GM10266 (cell line): ENCODE measurements at regions not wholly inside any gene's neighbourhood (a gene's known extent, or its start where the extent isn't known, plus 50 kb on each side); places are given as distances from the start of the nearest gene placed in this dataset.

Experiments used
- DNase-seq: peaks from one replicate; pipeline ENCODE4 v3.0.0; 2012; ENCODE audit errors: extremely low spot score
- TF ChIP-seq, protein P1 (sequence below): IDR thresholded peaks from 2 replicates; pipeline ENCODE4 v1.5.1; 2012; ENCODE audit warnings: mild to moderate bottlenecking, low read depth; ENCODE audit not compliant: control insufficient read depth, insufficient read depth; ENCODE audit errors: missing control alignments

DNA sequence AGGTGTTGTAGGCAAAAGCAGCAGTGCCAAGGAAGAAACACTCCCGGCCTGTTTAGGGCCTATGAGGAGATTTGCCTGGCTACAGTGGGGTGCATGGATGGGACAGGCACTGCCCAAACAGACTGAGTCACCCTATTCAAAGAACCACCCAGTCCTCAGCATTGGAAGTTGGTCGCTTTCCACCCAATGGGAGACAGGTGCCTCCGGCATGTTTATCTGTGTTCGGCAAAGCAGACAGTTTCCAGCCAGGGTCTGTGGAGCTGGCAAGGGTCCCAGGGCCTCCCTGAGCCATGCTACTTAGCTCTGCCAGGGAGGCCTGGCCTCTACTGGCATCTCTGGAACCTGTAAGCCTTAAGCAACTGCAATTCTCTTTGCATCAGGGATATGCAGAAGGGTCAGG lies 165.1 kb upstream of the ATP6AP2 start:
- TF ChIP-seq, protein P1, sequence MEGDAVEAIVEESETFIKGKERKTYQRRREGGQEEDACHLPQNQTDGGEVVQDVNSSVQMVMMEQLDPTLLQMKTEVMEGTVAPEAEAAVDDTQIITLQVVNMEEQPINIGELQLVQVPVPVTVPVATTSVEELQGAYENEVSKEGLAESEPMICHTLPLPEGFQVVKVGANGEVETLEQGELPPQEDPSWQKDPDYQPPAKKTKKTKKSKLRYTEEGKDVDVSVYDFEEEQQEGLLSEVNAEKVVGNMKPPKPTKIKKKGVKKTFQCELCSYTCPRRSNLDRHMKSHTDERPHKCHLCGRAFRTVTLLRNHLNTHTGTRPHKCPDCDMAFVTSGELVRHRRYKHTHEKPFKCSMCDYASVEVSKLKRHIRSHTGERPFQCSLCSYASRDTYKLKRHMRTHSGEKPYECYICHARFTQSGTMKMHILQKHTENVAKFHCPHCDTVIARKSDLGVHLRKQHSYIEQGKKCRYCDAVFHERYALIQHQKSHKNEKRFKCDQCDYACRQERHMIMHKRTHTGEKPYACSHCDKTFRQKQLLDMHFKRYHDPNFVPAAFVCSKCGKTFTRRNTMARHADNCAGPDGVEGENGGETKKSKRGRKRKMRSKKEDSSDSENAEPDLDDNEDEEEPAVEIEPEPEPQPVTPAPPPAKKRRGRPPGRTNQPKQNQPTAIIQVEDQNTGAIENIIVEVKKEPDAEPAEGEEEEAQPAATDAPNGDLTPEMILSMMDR = no peak
- DNase-seq = no peak

DNA sequence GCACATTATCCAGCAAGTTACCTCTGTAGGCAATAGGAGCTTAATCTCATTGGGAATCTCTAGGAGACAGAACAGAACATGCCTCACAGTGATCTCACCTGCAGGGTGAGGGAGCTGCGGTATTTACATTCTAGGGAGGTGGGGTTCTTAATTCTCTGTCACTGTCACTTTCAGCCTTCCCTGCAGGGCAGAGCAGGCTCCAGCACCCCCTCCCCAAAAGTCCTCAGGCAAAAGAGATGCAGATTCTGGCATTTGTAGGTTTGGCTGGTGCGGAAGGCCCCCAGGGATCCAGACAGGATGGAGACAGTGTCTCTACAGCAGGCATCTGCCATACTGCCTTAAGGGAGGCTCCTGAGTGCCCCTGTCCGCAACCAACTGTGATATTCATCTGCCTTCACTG lies 166.4 kb upstream of the ATP6AP2 start:
- DNase-seq = no peak
- TF ChIP-seq, protein P1 = no peak

DNA sequence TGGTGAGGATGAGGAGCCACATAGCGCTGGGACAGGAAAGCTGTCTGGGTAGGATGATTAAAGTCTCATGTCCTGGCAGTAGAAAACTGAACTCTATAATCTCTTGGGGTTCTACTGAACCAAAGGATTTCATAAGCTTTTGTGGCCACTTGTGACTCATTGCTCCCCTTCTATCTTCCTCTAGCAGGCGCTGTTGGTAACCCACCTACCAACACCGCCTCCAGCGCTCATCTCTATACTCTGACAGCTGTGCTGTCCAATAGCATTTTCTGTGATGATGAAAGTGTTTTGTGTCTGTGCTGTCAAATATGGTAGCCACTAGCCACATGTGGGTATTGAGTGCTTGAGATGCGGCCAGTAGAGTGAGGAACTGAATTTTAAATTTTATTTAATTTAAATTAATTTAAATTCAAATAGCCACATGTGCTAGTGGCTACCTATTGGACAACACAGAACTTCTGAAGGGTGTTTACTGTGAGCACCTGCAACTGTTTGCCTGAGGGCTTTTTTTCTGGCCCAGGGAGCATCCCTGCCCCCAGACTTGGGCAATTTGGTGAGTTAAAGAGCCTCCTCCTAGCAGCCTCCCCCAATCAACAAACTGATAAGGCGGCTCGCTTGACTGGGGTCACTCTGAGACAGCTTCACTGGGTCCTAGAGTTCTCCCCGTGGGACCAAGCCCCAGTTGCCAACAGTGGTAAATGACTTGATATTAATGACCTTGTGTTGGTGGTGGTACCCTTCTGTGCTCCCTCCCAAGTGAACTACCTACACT lies 169.2 kb upstream of the ATP6AP2 start:
- TF ChIP-seq, protein P1 = no peak
- DNase-seq = no peak

DNA sequence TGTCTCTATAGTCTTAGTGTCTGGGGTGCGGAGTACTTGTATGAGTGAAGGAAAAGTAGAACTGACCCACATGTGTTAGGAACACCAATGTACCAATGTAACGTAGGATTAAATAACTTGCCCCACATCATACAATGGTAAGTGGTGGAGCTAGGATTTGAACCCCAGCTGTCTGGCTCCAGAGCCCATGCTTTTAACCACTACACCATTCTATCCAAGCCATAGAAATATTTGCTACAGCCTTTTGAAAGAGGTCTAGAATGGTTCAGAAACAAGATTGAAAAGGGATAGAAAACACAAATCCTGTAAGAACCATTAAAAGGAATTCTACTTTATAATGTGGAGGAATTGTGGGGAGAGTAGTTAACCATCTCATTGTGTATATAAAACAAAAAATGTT lies 169.9 kb upstream of the ATP6AP2 start:
- TF ChIP-seq, protein P1 = no peak
- DNase-seq = no peak

DNA sequence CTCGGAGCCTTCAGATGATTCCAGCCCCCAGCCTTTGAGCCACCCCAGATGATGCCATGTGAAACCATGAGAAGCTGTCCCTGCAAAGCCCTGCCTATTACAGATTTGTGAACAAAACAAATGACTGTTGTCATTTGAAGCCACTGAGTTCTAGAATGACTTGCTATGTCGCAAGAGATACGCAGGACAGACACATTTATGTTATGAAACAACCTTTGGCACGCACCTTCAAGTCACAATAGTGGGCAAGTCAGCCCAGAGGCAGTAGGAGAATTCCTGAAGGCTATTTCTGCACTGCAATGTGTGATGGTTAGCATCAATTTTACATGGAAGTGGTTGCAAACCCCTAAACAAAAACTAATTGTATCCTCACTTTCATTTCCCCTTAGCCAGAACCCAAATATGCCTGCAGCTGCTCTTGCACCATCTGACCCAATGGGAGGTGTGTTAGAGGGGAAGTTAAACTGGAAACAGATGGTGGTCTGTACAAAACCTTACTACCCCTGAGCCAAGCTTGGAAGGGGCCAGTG lies 174.4 kb upstream of the ATP6AP2 start:
- TF ChIP-seq, protein P1 = no peak
- DNase-seq = no peak

DNA sequence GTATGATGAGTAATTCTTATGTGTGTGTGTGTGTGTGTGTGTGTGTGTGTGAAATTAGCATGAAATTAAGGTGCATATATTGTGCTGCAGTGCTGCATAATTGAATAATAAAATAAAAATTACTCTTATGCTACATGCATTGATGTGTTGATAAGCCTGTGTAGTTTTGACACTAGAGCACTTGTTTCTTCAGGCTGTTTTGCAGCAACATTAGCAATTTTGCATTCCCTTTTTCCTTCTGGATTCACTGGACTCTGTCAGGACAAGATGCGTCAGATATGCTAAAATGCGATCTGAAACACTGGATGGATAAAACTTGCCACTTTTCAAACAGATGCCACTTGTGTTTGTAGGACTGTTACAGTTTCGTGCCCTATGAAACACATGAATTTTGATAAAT lies 175.4 kb upstream of the ATP6AP2 start:
- DNase-seq = no peak
- TF ChIP-seq, protein P1 = no peak

DNA sequence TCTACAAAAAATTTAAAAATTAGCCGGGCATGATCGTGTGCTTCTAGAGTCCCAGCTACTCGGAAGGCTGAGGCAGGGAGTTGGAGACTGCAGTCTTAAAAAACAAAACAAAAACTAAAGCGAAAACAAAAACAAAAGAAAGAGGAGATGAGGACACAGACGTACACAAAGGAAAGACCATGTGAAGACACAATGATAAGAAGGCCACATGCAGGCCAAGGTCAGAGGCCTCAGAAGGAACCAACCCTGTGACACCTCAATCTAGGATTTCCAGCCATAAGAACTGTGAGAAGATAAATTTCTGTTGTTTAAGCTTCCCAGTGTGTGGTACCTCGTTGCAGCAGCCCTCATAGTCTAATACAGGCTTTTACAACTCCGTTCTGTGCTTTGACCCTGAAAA lies 177.0 kb upstream of the ATP6AP2 start:
- no peak for DNase-seq
- TF ChIP-seq, protein P1 = no peak
